DOHH2 (cell line): ENCODE measurements at regions not wholly inside any gene's neighbourhood (a gene's known extent, or its start where the extent isn't known, plus 50 kb on each side); places are given as distances from the start of the nearest gene placed in this dataset.

ENCODE experiments used
- H3F3A ChIP-seq: fragments of 200-600 bp; sonication (generic), shearing (Covaris generic); 2 replicates; pipeline ENCODE4 v1.6.0; 2016; ENCODE audit warnings: antibody characterized with exemption, mild to moderate bottlenecking; ENCODE audit not compliant: control insufficient read depth, insufficient read depth
- H3K27ac ChIP-seq: fragments of 200-600 bp; sonication (generic); 2 replicates; pipeline ENCODE4 v1.5.1; 2014; ENCODE audit warnings: low read depth, mild to moderate bottlenecking, low read length, moderate library complexity
- H3K27me3 ChIP-seq: fragments of 200-600 bp; sonication (generic); 2 replicates; pipeline ENCODE4 v1.6.1; 2014; ENCODE audit warnings: mild to moderate bottlenecking, low read length, mixed read lengths; ENCODE audit not compliant: control insufficient read depth
- H3K36me3 ChIP-seq: fragments of 200-600 bp; sonication (generic); 2 replicates; pipeline ENCODE4 v1.6.1; 2014; ENCODE audit warnings: mild to moderate bottlenecking, low read length, moderate library complexity, mixed read lengths; ENCODE audit not compliant: control insufficient read depth
- H3K4me1 ChIP-seq: fragments of 200-600 bp; sonication (generic); 2 replicates; pipeline ENCODE4 v1.6.1; 2014; ENCODE audit warnings: mild to moderate bottlenecking, low read length, mixed read lengths; ENCODE audit not compliant: control insufficient read depth
- H3K4me2 ChIP-seq: fragments of 200-600 bp; sonication (generic); 2 replicates; pipeline ENCODE4 v1.6.0; 2014; ENCODE audit warnings: mild to moderate bottlenecking, low read length, moderate library complexity
- H3K4me3 ChIP-seq: fragments of 200-600 bp; sonication (generic); 2 replicates; pipeline ENCODE4 v1.5.1; 2014; ENCODE audit warnings: mild to moderate bottlenecking, low read length, mixed read lengths
- H3K79me2 ChIP-seq: fragments of 200-600 bp; sonication (generic); 2 replicates; pipeline ENCODE4 v1.6.1; 2014; ENCODE audit warnings: mild to moderate bottlenecking, low read length, mixed read lengths; ENCODE audit not compliant: control insufficient read depth
- H3K9me2 ChIP-seq: fragments of 200-600 bp; sonication (generic); replicated peaks from 2 replicates; pipeline ENCODE4 v1.6.1; 2014; ENCODE audit warnings: mild to moderate bottlenecking, low read length, mixed read lengths; ENCODE audit not compliant: control insufficient read depth
- H3K9me3 ChIP-seq: fragments of 200-600 bp; sonication (generic); 2 replicates; pipeline ENCODE4 v1.6.1; 2014; ENCODE audit warnings: antibody characterized with exemption, low read length, mixed read lengths; ENCODE audit not compliant: control insufficient read depth, insufficient read depth
- H4K20me1 ChIP-seq: fragments of 200-600 bp; sonication (generic); 2 replicates; pipeline ENCODE4 v1.6.0; 2014; ENCODE audit warnings: low read depth, mild to moderate bottlenecking, antibody characterized with exemption, low read length, moderate library complexity; ENCODE audit not compliant: control insufficient read depth, insufficient read depth
- CTCF ChIP-seq: fragments of 200-600 bp; sonication (generic); IDR thresholded peaks from one replicate; pipeline ENCODE4 v1.5.1; 2014; ENCODE audit warnings: antibody characterized with exemption, mild to moderate bottlenecking, low read depth, low read length; ENCODE audit not compliant: poor library complexity, severe bottlenecking
- EZH2phosphoT487 ChIP-seq: fragments of 200-600 bp; sonication (generic); IDR thresholded peaks from 2 replicates; pipeline ENCODE4 v1.6.1; 2017; ENCODE audit warnings: borderline replicate concordance, mild to moderate bottlenecking, antibody characterized with exemption, low read length, moderate library complexity, mixed read lengths

- TF ChIP-seq EZH2phosphoT487 (no peak), CTCF (no peak)
- Histone ChIP-seq H3K9me3 (peaks cover 9% of the 10 kb centered on the region; the same call in 1 of the 2 replicates), H3K9me2 (no peaks in the 10 kb centered on the region), H3K4me1 (no peaks in the 10 kb centered on the region), H3K4me3 (no peak overlapping the region), H3K79me2 (no peaks in the 10 kb centered on the region), H3K4me2 (no peak overlapping the region), H3F3A (no peaks in the 10 kb centered on the region), H4K20me1 (no peaks in the 10 kb centered on the region), H3K27ac (no peak overlapping the region), H3K27me3 (no peaks in the 10 kb centered on the region), H3K36me3 (no peaks in the 10 kb centered on the region)
Measured at GRCh38 chr11:70507466-70508230, 109.3 kb downstream of the CTTN start.

GRCh38 chr11:70508231-70508480 lies 109.8 kb downstream of the CTTN start:
- Histone ChIP-seq H3K27ac (no peak overlapping the region), H3F3A (no peaks in the 10 kb centered on the region), H3K79me2 (no peaks in the 10 kb centered on the region), H3K27me3 (no peaks in the 10 kb centered on the region), H3K4me3 (no peak overlapping the region), H3K4me2 (no peak overlapping the region), H3K9me2 (no peaks in the 10 kb centered on the region), H4K20me1 (no peaks in the 10 kb centered on the region), H3K4me1 (no peaks in the 10 kb centered on the region), H3K9me3 (peaks cover 14% of the 10 kb centered on the region; the same call in 1 of the 2 replicates), H3K36me3 (no peaks in the 10 kb centered on the region)
- TF ChIP-seq CTCF (no peak), EZH2phosphoT487 (no peak)

GRCh38 chr11:70509476-70509875 lies 111.1 kb downstream of the CTTN start:
- Histone ChIP-seq H3K9me2 (no peaks in the 10 kb centered on the region), H3K79me2 (no peaks in the 10 kb centered on the region), H4K20me1 (no peaks in the 10 kb centered on the region), H3K4me3 (no peak overlapping the region), H3K4me2 (no peak overlapping the region), H3K27ac (no peak overlapping the region), H3K9me3 (peaks cover 17% of the 10 kb centered on the region; the same call in 1 of the 2 replicates), H3K36me3 (no peaks in the 10 kb centered on the region), H3F3A (no peaks in the 10 kb centered on the region), H3K4me1 (no peaks in the 10 kb centered on the region), H3K27me3 (no peaks in the 10 kb centered on the region)
- TF ChIP-seq CTCF: no peak
- TF ChIP-seq EZH2phosphoT487: no peak
